Pancreas (tissue), 10 donors: ENCODE measurements at regions not wholly inside any gene's neighbourhood (a gene's known extent, or its start where the extent isn't known, plus 50 kb on each side); places are given as distances from the start of the nearest gene placed in this dataset.

Source experiments
- ATAC-seq, 4 donors: fragments of 200-7000 bp; cut with Tn5 transposase; one replicate each; pipeline versions ENCODE4 v1.8.0 to v1.9.1; 2020; ENCODE audit warnings: mild to moderate bottlenecking in 4 of 4, moderate library complexity in 4 of 4
- DNase-seq, 6 donors: peaks; one replicate each; pipeline ENCODE4 v3.0.0-alpha.2; 2020
- FAIRE-seq: peaks from 2 replicates; lab custom pipeline; 2012; peaks lifted over from hg19 to GRCh38; lab: Jason Lieb, UNC
- H3K27ac ChIP-seq, 4 donors: fragments of 200-600 bp; sonication (generic); 1 replicate in 3 of 4; 2 replicates in 1 of 4; pipeline versions ENCODE4 v1.5.0 to v1.8.0; 2020
- H3K27me3 ChIP-seq, 4 donors: fragments of 200-600 bp; one replicate each; pipeline ENCODE4 v1.8.0; 2021
- H3K36me3 ChIP-seq, 3 donors: fragments of 200-600 bp; sonication (generic) in 1 of 3; one replicate each; pipeline versions ENCODE4 v1.5.0 to v1.8.0; 2020 to 2021
- H3K4me1 ChIP-seq, 3 donors: fragments of 200-600 bp; one replicate each; pipeline ENCODE4 v1.8.0; 2021
- H3K4me3 ChIP-seq, 4 donors: fragments of 200-600 bp; sonication (generic) in 2 of 4; one replicate each; pipeline versions ENCODE4 v1.5.0 to v1.8.0; 2020 to 2021
- H3K9me3 ChIP-seq, 4 donors: fragments of 200-600 bp; one replicate each; pipeline ENCODE4 v1.8.0; 2021
- WGBS, 2 donors: extraction: QIAGEN DNeasy Blood & Tissue Kit; methylation state at CpG; one replicate each; pipeline ENCODE4 v1.1.7; 2013; 5-methylcytosine and 5-hydroxymethylcytosine counted together
- intact Hi-C, 3 donors: fragments of 100-400 bp; cut with DNase I; formaldehyde crosslinking; loops; one replicate each; pipeline versions ENCODE4 v1.11.1 to v1.14.2; 2022
- TF ChIP-seq, protein P1 (sequence below), 4 donors: fragments of 200-600 bp; sonication (generic) in 3 of 4; IDR thresholded peaks; one replicate each; pipeline versions ENCODE4 v1.5.0 to v1.8.0; 2021; ENCODE audit warnings: antibody characterized with exemption in 4 of 4
- donor health status: healthy with polysubstance abuse.
- donor health status: DM: no; HTN: no; CAD: no; lungs with moderate emphysema.
- donor health status: DM: no; HTN: no; CAD: no.
- donor health status: control.
- donor health status: control.
- donor health status: Bipolar disorder and iron deficiency.
- donor health status: DM: yes; HTN: yes; CAD: no.
- donor health status: DM: no; HTN: no; CAD: no.
- donor health status: DM: no; HTN: no; CAD: no.
- donor health status: DM: yes; HTN: yes; CAD: no.

DNA sequence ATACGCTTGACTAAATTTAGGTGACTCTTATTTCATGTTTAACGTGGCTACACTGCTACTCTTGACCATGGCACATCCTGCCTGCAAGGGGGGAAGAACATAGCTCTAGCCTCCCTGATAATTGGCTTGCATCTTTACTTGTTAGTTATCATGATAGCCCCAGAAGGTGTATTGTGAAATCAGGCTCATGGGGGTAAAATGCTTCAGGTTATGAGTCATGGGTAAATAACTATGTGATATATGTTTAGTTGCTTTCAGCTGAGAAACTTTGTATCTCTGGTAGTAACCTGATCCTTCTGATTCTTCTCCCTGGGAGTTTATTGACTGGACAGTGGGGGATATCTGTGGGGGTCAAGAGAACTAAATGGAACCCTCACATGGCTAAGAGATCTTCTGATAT, 660.8 kb upstream of the UBE2E2 start:
- 77 to 89% methylated on average over 2 of the region's 2 CpGs for WGBS, 2 donors
- H3K27me3 ChIP-seq = no peaks in the 10 kb centered on the region
- no peaks in the 10 kb centered on the region for H3K9me3 ChIP-seq
- H3K36me3 ChIP-seq = no peaks in the 10 kb centered on the region
- DNase-seq (no peak), ATAC-seq (no peak), FAIRE-seq (no peak)
- H3K4me3 ChIP-seq = no peak overlapping the region
- H3K27ac ChIP-seq = no peak overlapping the region
- H3K4me1 ChIP-seq = no peaks in the 10 kb centered on the region
- TF ChIP-seq, protein P1, sequence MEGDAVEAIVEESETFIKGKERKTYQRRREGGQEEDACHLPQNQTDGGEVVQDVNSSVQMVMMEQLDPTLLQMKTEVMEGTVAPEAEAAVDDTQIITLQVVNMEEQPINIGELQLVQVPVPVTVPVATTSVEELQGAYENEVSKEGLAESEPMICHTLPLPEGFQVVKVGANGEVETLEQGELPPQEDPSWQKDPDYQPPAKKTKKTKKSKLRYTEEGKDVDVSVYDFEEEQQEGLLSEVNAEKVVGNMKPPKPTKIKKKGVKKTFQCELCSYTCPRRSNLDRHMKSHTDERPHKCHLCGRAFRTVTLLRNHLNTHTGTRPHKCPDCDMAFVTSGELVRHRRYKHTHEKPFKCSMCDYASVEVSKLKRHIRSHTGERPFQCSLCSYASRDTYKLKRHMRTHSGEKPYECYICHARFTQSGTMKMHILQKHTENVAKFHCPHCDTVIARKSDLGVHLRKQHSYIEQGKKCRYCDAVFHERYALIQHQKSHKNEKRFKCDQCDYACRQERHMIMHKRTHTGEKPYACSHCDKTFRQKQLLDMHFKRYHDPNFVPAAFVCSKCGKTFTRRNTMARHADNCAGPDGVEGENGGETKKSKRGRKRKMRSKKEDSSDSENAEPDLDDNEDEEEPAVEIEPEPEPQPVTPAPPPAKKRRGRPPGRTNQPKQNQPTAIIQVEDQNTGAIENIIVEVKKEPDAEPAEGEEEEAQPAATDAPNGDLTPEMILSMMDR (IDR thresholded peaks at IDR 0.05) = no peak
- intact Hi-C loops = no loop called here

DNA sequence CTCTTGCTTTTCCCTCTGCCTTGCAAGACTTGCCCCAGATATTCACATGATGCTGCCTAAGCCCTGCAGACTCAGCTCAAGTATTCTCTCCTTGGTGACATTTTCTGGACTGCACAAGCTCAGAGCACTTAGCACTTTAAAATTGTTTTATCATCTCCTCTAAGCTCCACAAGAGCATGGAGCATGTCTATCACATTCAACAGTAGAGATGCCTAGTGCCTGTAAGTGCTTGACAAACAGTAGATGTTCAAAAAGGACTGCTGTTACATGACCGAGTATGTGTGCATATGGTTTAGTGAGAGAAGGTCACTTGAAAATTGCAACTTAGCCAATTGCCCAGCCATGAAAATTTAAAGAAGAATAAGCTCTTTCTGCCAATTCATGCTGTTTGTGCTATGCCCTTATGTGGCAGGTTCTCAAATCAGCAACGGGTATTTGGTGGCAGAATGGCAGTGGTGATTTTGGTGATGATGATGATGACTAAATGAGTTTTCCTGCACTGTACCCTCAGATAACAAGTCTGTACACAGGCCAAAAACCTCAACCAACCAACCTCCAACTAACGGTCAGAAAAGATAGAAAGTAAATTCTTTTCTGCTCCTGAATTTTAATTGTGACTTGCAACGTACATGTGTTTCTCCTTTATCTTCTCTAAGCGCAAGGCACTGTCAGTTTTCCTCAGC, 647.2 kb upstream of the UBE2E2 start:
- DNase-seq = no peak

DNA sequence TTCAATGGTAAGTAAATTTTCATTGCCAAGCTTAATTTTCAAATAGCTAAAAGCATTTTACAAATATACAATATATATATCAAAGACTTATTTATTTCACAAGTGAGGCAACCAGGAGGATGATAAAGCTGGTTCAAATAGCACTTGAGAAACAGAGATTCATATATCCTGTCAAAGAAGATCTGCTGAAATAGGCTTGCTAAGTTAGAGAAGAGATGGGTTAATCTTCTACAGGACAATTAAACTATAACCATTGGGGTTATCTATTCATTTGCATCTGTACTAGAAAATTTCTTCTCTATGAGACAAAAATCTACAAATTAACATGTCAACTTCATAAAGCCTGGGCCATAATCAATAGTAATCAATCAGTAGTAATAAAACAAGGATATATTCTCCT, 637.7 kb upstream of the UBE2E2 start:
- H3K4me1 ChIP-seq = no peaks in the 10 kb centered on the region
- TF ChIP-seq, protein P1 (IDR thresholded peaks at IDR 0.05) = no peak
- H3K27me3 ChIP-seq = no peaks in the 10 kb centered on the region
- FAIRE-seq (no peak), DNase-seq (no peak), ATAC-seq (no peak)
- H3K9me3 ChIP-seq = no peaks in the 10 kb centered on the region
- intact Hi-C loops = loop anchor here in 1 of 3 donors (10.0 kb wide), 1 partner anchor 389 kb away; no protein-coding TSS in a partner anchor
- H3K36me3 ChIP-seq = no peaks in the 10 kb centered on the region
- no peak overlapping the region for H3K27ac ChIP-seq
- no peak overlapping the region for H3K4me3 ChIP-seq

More for the DNA sequence above, 647.2 kb upstream of the UBE2E2 start:
- H3K27ac ChIP-seq = no peak overlapping the region
- intact Hi-C loops = no loop called here
- no peaks in the 10 kb centered on the region for H3K4me1 ChIP-seq
- no peaks in the 10 kb centered on the region for H3K9me3 ChIP-seq
- no peaks in the 10 kb centered on the region for H3K27me3 ChIP-seq
- no peak for ATAC-seq
- no peak for FAIRE-seq
- WGBS, 2 donors = 65 to 73% methylated on average over 5 of the region's 5 CpGs
- no peaks in the 10 kb centered on the region for H3K36me3 ChIP-seq
- TF ChIP-seq, protein P1 (IDR thresholded peaks at IDR 0.05) = no peak
- no peak overlapping the region for H3K4me3 ChIP-seq

DNA sequence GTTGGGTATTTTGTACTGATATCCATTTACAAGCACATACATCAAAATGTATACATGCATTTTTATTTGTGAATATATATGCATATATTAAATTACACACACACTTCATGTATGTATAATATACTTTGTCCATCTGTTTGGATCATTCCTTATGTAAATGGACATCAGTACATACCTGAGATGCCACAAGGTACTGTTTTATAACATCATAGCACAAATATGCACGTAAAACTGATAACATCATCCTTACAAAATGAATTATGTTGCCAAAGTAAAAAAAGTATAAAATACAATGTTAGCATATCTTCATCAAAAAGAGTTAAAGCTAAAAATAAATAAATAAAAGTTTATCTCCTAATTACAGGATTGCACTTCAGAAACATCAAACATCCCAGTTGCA, 634.8 kb upstream of the UBE2E2 start:
- Histone ChIP-seq H3K27ac (no peak overlapping the region), H3K4me3 (no peak overlapping the region), H3K36me3 (no peaks in the 10 kb centered on the region), H3K4me1 (no peaks in the 10 kb centered on the region), H3K9me3 (no peaks in the 10 kb centered on the region), H3K27me3 (no peaks in the 10 kb centered on the region)
- FAIRE-seq (no peak), ATAC-seq (no peak), DNase-seq (no peak)
- WGBS, 2 donors = 75 to 82% methylated on average over 1 of the region's 1 CpG
- TF ChIP-seq, protein P1 (IDR thresholded peaks at IDR 0.05) = no peak
- intact Hi-C loops = loop anchor here in 1 of 3 donors (10.0 kb wide), 1 partner anchor 387 kb away; no protein-coding TSS in a partner anchor

DNA sequence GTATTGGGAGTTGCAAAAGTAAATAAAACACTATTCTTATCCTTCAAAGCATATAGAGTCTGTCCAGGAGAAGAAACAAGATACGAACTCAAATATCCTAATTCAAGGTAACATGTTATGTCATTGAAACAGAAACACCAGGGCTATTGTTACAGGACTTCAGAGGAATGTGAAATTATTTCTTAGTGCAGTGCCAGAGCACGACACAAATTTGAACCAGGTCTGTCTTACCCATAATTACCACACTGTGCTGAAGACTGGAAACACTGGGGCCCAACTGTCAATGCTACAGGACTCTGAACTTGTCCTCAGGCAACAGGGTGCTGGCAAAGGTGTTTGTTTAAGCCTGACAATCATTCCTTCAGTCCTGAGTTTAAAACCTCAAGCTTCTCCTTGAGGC, 633.6 kb upstream of the UBE2E2 start:
- TF ChIP-seq, protein P1 (IDR thresholded peaks at IDR 0.05) = no peak
- no peaks in the 10 kb centered on the region for H3K9me3 ChIP-seq
- H3K27ac ChIP-seq = no peak overlapping the region
- no peaks in the 10 kb centered on the region for H3K36me3 ChIP-seq
- intact Hi-C loops = loop anchor here in 1 of 3 donors (10.0 kb wide), 1 partner anchor 385 kb away; no protein-coding TSS in a partner anchor
- no peak for DNase-seq
- H3K27me3 ChIP-seq = no peaks in the 10 kb centered on the region
- H3K4me1 ChIP-seq = no peaks in the 10 kb centered on the region
- FAIRE-seq = no peak
- ATAC-seq = no peak
- H3K4me3 ChIP-seq = no peak overlapping the region
- WGBS, 2 donors = 40% methylated on average over 2 of the region's 2 CpGs
